Coronary artery (tissue), 2 donors: ENCODE measurements at regions not wholly inside any gene's neighbourhood (a gene's known extent, or its start where the extent isn't known, plus 50 kb on each side); places are given as distances from the start of the nearest gene placed in this dataset.

Experiments used
- DNase-seq: peaks from one replicate; pipeline ENCODE4 v3.0.0-alpha.2; 2017; ENCODE audit warnings: low spot score
- H3K27ac ChIP-seq, 2 donors: fragments of 200-600 bp; sonication (generic); one replicate each; pipeline ENCODE4 v1.5.1; 2016 to 2019
- H3K4me3 ChIP-seq: fragments of 200-600 bp; sonication (generic); 2 replicates; pipeline ENCODE4 v1.5.1; 2016; ENCODE audit warnings: mild to moderate bottlenecking, moderate library complexity
- CTCF ChIP-seq: fragments of 200-600 bp; sonication (generic); IDR thresholded peaks from one replicate; pipeline ENCODE4 v1.5.1; 2019; ENCODE audit warnings: antibody characterized with exemption

DNA sequence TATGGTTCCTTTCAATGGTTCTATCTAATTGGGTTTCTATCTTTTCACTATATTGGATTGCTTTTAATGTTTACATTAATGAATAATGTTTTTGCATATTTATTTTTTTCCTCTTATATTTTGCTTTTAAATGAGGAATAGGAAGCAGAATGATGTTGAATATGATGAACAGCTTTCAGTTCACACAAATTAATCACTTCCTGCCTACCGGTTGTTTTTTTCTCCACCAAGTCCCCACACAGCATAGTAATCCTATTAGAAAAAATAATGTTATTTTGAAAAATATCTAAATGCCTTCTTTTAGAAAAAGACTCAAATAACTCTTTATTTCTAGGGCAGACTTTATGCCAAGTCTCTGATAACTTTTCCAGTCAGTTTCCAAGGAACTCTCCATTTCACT lies 184.9 kb upstream of the MIR17HG start:
- no peak for TF ChIP-seq CTCF
- DNase-seq = no peak
- Histone ChIP-seq H3K4me3 (no peak overlapping the region), H3K27ac (no peak overlapping the region)

GRCh38 chr13:91165758-91166157 lies 181.7 kb upstream of the MIR17HG start:
- Histone ChIP-seq H3K27ac (no peak overlapping the region), H3K4me3 (no peak overlapping the region)
- no peak for DNase-seq
- no peak for TF ChIP-seq CTCF

GRCh38 chr13:91166714-91167511 lies 180.6 kb upstream of the MIR17HG start:
- no peak for TF ChIP-seq CTCF
- DNase-seq = no peak
- H3K27ac ChIP-seq = no peak overlapping the region
- H3K4me3 ChIP-seq = no peak overlapping the region

DNA sequence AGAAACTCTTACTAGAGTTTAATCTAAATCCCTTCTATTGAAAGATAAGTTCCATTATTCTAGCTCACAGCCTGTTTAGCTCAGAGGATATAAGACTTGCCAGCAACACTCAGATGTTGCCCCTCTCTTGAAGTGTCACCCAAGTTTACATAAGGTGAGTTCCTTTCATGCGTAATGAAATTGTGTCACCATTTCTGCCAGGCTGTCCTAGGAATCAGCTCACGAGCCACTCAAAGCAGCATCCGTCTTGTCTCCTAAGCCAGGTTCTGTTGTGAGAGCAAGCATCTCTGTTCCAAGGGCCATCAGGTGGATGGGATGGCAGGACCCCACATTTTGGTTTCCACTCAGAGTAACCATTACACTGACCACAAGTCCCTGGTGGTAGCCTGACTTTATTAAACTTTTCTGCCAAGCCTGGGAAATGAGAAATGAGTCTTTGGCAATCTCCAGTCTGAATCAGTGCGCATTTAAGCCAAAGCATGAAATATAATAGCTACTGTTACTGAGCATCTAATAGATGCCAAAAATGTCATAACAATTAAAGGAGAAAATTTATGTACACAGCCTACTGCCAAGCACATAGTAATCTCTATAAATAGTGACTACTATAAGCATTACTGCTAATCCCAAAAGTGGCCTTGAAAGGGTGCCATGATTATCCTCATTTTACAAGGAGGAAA lies 179.6 kb upstream of the MIR17HG start:
- TF ChIP-seq CTCF = no peak
- H3K4me3 ChIP-seq = no peak overlapping the region
- H3K27ac ChIP-seq = no peak overlapping the region
- no peak for DNase-seq

DNA sequence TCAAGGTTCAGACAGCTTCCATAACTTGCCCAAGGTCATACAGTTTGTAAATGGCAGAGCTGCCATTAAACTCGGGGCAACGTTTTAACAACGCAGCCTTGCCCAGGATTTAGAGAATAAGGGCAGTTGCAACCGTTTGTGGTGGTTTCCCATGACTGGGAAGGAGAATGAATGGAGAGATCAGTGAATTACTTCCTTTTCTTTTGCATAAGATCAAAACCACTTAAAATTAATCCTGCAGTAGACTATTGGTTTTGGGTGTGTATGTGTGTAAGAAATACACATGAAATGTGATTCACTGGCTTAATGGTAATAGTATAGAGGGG lies 179.1 kb upstream of the MIR17HG start:
- DNase-seq = no peak
- no peak overlapping the region for H3K27ac ChIP-seq
- TF ChIP-seq CTCF = no peak
- no peak overlapping the region for H3K4me3 ChIP-seq

DNA sequence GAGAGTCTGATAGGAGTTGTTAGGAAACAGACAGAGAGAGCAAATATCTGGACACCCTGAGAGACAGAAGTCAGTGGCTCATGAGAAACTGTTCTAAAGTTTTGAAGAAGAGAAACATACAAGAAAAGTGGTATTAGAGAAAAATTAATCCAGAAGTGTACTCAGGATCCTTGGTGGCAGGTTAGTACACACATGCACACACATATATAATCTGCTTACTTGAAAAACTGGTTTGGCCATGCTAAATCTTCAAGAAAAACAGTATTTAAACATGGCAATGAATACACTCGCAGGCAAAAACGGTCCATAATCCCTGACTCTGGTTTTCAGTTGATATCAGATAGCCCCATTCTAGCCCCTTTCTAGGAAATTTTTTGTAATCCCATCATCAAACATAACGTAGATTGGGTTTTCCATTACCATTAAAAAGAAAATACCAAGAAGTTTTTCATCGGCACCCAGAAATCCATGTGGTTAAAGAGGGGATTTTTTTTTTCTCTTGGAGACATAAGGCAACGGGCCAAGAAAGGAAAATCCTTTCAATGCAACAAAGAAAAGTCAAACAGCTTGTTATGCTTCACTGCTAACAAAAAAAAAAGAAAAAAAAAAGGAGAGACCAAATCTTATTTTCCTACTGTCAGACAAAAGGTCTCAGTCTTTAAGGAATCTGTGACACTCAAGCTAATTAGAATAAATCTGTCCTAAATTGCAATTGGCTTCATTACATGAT lies 178.0 kb upstream of the MIR17HG start:
- no peak for TF ChIP-seq CTCF
- no peak for DNase-seq
- no peak overlapping the region for H3K4me3 ChIP-seq
- H3K27ac ChIP-seq = no peak overlapping the region
